Stimulated activated CD8-positive, alpha-beta memory T cell treated with anti-CD3 and anti-CD28 coated beads, Interleukin-12 subunit alpha, Interleukin-12 subunit beta, amount 100 ng/mL, for 4 hours (primary cell): ENCODE measurements at regions not wholly inside any gene's neighbourhood (a gene's known extent, or its start where the extent isn't known, plus 50 kb on each side); places are given as distances from the start of the nearest gene placed in this dataset.
"Not testable (repeated sequence)": the region's sequence is repeated elsewhere in the genome, so short reads cannot be mapped to it uniquely, and the experiment has no call there.

Experiments
- DNase-seq: peaks from one replicate; pipeline ENCODE4 v3.0.0-alpha.2; 2020; ENCODE audit warnings: low read depth

- not testable (repeated sequence) for DNase-seq
These were observed 186.8 kb upstream of the EOLA2 start for GRCh38 chrX:150125045-150125444.

- no peak for DNase-seq
These were observed 188.9 kb upstream of the EOLA2 start for GRCh38 chrX:150127216-150127615.

DNA sequence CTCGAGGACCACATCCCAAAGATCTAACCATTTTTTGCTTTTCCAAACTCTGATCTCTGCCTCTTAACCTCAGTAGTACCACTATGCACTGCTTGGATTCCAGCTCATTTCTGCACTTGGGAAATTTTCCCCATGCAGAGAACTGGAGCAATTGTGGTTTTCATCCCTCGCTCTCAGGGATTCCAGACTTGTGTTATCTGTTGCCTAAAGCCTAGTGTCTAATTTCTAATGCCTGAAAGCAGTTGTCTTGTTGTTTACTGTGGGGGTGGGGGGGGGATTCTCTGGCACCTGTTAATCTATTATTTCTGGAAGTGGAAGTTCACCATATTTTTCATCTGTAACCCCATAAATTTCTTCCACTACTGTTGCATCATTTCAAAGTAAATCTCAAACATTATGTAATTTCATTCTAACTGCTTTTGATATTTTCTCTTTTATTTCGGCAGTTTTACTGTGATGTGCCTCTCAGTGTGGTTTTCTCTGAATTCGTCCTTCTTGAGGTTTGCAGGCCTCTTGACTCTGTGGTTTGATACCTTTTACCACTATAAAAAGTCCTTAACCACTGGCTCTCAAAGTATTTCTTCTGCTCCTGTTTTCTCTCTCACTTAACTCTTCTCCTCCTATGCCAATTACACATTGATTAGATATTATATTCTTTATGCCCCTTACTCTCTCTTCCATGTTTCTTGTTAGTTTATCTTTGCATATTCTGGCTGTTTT lies 205.6 kb upstream of the EOLA2 start:
- DNase-seq, result no peak

GRCh38 chrX:150146271-150146896 lies 208.1 kb upstream of the EOLA2 start:
- DNase-seq, result no peak

DNA sequence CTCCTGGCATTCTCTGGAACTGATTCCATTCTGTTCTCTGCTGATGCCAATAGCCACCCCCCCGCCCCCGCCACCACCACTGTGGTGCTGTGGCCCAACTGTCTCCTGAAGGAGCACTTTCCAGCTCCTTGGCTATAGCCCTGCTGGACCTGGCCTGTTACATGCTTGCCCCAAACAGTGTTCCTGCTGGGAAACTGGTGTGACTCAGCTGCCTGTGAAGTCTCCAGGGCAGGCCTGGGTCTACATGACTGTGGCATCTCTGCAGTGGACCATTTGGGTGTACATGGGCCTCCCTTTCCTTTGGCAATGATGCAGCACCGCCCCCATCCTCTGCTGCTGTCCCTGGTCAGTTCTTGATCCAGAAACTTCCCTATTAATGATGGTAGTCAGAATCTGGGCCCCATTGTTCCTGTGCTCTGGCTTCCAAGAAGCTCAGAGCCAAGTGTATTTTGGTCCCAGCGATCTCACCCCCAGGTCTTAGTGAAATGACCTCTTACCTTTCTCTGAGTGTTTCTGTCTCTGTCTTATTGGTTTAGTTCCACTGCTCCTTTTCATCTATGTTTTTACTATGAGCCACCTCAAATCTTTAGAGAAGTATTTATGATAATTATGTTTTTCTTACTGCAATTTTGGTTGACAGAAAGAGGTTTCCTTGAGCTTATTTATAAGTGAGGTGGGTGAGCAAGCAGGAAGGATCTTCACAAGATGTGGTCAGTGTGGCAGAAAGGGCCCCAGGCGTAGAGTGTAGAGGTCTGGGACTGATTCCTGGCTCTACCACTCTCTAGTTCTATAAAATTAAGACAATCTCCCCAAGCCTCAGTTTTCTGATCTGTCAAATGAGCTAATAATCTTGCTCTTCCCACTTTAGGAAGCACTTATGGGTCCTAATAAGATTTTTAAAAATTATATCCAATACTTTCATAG lies 210.7 kb upstream of the EOLA2 start:
- no peak for DNase-seq

DNA sequence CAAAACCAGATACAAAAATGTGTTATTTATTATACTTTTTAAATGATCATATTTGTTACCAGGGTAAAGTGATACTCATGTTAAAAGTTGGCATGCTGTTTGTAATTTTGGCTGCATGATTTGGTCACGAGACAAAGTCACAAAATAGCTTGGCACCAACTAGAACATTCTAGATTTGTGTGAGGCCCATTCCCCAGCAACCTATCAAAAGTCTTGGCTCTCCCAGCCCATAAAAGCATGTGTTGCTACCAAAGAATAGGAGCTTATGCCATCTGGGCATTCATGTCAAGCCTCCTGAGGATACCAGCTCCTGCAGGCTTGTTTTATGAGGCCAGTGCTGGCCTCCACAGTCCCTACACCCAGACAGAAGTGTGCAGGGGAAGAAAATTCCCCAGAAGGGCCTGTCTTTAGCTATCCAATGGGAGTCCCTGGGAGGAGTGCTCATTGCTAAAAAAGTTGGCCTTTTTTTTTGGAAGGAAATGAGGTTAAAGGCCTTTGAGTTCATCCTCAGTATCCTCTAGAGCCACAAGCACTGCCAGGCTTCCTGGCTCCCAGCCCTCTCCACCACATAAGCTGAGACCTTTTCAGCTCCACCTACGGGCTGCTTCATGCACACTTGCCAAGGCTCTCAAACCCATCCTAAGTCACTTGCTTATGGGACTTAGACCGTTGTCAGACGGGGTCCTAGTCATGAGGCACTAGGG lies 211.9 kb upstream of the EOLA2 start:
- DNase-seq, result no peak

DNA sequence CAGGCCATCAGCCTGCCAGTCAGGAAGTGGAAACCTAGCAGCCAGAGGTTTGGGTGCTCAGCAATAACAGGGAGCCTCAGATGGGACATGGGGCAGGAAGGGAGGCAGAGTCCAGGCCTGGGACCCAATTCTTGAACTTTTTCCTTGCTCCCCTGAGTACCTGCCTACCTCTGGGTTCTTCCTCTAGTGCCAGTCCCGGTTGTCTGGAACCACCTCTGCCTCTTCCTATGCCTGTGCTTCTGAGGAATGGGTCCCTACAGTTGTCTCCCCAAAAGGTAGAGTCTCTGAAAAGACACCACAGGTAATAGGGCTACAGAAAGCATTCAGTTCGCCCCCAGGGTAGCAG lies 212.4 kb upstream of the MAMLD1 start:
- no peak for DNase-seq

- no peak for DNase-seq
These were observed 211.1 kb upstream of the MAMLD1 start for GRCh38 chrX:150152036-150152435.

GRCh38 chrX:150152546-150152945 lies 210.6 kb upstream of the MAMLD1 start:
- no peak for DNase-seq

DNA sequence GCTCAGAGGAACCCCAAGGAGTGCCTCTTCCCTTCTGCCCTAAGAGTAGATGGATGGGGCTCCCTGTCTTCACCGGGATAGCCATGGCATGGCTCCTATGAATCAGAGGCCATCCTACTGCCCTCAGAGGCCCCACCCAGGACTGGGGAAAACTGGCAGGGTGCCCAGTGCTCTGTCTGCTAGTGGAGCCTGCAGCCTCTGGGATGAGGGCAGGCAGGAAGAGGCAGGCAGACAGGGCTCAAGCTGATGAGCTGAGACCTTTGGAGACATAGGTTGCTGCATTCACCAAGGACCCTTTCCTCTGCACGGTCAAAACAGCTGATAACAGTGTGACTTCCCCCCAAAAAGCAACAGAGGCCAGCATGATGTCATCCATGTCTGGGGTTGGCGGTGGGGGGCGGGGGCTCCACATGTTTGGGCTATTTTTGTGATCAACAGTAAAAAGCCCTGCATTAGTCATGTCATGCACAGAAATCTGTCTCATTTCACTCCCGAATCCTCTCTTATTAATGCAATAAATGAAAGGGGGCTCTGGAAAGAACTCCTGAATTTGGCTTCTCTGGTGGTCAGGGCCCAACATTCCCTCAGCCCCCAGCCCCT lies 207.6 kb upstream of the MAMLD1 start:
- DNase-seq, result no peak

GRCh38 chrX:150156615-150157014 lies 206.5 kb upstream of the MAMLD1 start:
- no peak for DNase-seq

DNA sequence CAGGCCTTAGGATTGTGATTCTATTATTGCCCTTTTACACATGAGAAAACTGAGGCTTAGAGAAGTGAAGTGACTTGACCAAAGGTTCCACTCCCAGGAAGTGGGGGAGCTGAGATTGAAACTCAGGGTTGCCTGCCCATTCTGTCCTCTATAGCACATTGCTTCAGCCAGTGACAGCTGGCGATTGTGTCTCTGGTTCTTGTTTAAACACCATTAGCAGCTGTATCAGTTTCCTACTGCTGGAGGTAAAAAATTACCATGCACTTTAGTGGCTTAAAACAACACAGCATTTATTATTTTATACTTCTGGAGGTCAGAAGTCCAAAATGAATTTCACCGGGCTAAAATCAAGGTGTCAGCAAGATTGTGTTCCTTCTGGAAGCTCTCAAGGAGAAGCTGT lies 205.8 kb upstream of the MAMLD1 start:
- no peak for DNase-seq

- DNase-seq, result no peak
These were observed 204.4 kb upstream of the MAMLD1 start for GRCh38 chrX:150158554-150159332.

- no peak for DNase-seq
These were observed 203.6 kb upstream of the MAMLD1 start for GRCh38 chrX:150159537-150159936.

- no peak for DNase-seq
These were observed 202.5 kb upstream of the MAMLD1 start for GRCh38 chrX:150160656-150161055.

DNA sequence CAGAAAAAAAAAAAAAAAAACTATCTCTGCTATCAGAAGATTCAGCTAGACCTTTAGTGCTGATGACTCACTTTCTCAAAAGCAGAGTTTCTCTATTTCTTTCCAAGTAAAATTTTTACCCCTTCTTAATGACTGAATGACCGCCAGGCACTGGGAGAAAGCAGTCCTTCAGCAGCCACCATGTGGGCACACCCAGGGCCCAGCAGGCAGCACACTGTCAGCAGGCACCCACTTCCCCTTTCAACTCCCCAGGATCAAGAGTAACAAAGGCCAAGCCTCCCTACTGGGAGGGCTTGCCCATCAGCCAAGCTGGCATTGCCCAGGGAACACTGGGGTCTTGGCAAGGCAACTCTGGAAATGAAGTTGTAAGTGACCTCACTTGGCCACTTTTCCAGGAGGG lies 201.9 kb upstream of the MAMLD1 start:
- no peak for DNase-seq

DNA sequence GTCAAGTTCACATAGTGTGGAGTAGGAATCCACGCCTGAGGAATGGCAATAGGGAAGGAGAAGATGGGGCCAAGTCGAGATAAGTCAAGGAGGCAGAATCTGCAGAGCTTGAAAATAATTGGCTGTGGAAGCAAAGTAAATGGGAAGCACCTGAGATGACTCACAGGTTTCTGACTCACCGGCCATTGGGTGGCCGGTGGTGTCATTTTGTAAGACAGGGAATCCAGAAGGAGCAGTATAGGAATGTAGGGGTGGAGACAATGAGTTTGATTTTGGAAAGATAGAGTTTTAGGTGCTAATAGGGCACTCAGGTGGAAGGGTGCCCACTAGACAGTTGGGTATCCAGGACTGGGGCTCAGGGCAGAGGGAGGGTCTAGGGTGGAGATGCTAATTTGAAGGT lies 201.0 kb upstream of the MAMLD1 start:
- no peak for DNase-seq

DNA sequence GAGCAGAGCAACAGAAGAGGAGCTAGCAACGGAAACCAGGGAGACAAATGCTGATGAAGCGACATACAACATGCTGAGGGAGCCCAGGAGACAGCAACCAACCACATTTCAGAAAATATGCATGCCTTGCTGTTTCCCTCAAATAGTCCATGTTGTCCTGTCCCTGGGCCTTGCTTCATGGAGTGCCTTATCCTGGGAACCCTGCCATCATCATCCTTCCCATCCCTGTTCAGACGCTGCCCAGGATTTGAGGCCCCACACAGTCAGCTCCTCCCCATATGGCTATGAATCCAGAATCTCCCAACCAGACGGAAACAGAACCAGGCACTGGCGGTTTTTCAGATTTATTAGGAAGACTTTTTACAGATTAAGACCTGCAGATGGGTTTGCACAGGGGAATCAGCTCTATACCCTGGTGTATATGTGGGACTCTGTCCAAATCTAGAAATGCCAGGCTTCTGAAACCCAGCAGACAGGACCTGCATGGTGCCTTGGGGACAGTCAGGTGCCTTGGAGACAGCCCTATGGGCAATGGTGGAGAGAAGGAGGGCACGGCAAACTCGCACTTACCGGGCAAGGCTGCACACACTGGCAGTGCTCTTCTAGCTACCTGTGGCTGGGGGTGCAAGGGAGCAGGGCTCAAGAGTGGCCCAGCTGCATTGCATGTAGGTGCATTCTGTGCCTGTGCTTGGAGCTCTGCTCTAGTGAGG lies 199.7 kb upstream of the MAMLD1 start:
- DNase-seq, result no peak

DNA sequence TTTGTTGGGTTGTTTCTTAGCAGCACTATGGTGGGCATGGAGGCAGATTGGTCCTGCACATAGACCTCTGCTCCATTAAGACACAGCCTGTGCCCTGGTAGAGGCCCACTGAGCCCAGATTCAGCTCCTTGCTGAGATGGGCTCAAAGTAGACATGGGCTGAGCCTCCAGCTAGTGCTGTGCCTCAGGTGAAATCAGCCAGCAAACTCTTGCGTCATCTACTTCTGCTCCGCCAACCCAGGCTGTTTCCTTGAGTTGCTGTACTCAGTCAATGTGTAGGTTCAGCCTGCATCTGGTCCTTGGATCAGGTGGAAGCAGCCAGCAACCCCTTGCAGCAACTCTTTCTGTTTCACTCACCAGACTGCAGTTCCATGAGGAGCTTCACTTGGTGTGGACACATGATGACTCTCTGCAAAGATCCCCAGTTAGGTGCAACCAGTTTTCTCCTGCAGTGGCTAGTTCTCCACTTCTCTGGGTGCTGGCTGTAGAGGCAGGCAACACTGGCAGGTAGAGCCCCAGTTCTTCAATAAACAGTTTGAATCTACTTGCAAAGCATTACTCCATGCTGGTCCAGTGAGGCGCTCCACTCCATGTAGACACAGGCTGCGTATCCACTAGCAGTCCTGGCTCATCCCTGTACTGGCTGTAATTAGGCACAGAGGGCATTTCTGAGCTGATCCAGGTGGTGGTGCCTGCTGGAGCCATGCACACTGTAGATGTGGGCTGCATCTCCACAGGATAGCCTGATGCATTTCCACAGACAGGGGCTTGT lies 199.0 kb upstream of the MAMLD1 start:
- no peak for DNase-seq
